GM12873 (cell line): ENCODE measurements at regions not wholly inside any gene's neighbourhood (a gene's known extent, or its start where the extent isn't known, plus 50 kb on each side); places are given as distances from the start of the nearest gene placed in this dataset.

Experiments
- CTCF ChIP-seq: IDR thresholded peaks from 2 replicates; pipeline ENCODE4 v1.5.1; 2012; ENCODE audit warnings: low read depth, mild to moderate bottlenecking, moderate library complexity, low read length, control low read depth; ENCODE audit not compliant: insufficient read depth; ENCODE audit errors: missing control alignments

- TF ChIP-seq CTCF = no peak
These were observed 869.1 kb downstream of the NR2F1-AS1 start for GRCh38 chr5:92711956-92712355.

- no peak for TF ChIP-seq CTCF
These were observed 876.4 kb downstream of the NR2F1-AS1 start for GRCh38 chr5:92704590-92704989.

GRCh38 chr5:92703976-92704375 is 877.0 kb downstream of the NR2F1-AS1 start:
- TF ChIP-seq CTCF = no peak

- no peak for TF ChIP-seq CTCF
These were observed 885.7 kb downstream of the NR2F1-AS1 start for GRCh38 chr5:92695123-92696003.

- TF ChIP-seq CTCF = no peak
These were observed 887.0 kb downstream of the NR2F1-AS1 start for GRCh38 chr5:92694067-92694466.

GRCh38 chr5:92687821-92688722 is 892.9 kb downstream of the NR2F1-AS1 start:
- TF ChIP-seq CTCF = no peak

GRCh38 chr5:92678640-92679039 is 902.4 kb downstream of the NR2F1-AS1 start:
- TF ChIP-seq CTCF = no peak
